SU-DHL-6 (cell line): ENCODE measurements at regions not wholly inside any gene's neighbourhood (a gene's known extent, or its start where the extent isn't known, plus 50 kb on each side); places are given as distances from the start of the nearest gene placed in this dataset.

Source experiments
- H2AFZ ChIP-seq: fragments of 200-600 bp; sonication (generic); 2 replicates; pipeline ENCODE4 v1.6.1; 2014; ENCODE audit warnings: low read depth, mild to moderate bottlenecking, moderate library complexity, mixed read lengths, antibody characterized with exemption, low read length; ENCODE audit not compliant: severe bottlenecking
- H3F3A ChIP-seq: fragments of 200-600 bp; shearing (Covaris generic); 2 replicates; pipeline ENCODE4 v1.6.0; 2016; ENCODE audit warnings: antibody characterized with exemption, mild to moderate bottlenecking; ENCODE audit not compliant: insufficient read depth
- H3K27ac ChIP-seq: fragments of 200-600 bp; sonication (generic); 2 replicates; pipeline ENCODE4 v1.5.1; 2016; ENCODE audit warnings: low read depth, mild to moderate bottlenecking, low read length, moderate library complexity, mixed read lengths
- H3K27me3 ChIP-seq: fragments of 200-600 bp; sonication (generic), shearing (Covaris generic); 2 replicates; pipeline ENCODE4 v1.6.0; 2014; ENCODE audit warnings: mild to moderate bottlenecking, low read length
- H3K36me3 ChIP-seq: fragments of 200-600 bp; sonication (generic); 2 replicates; pipeline ENCODE4 v1.6.1; 2014; ENCODE audit warnings: mild to moderate bottlenecking, low read length, mixed read lengths
- H3K4me2 ChIP-seq: fragments of 300-600, 200-600 bp; shearing (Covaris generic), sonication (generic); 2 replicates; pipeline ENCODE4 v1.6.0; 2014; ENCODE audit warnings: low read length, low read depth, mild to moderate bottlenecking; ENCODE audit not compliant: poor library complexity, severe bottlenecking
- H3K4me3 ChIP-seq: fragments of 200-600 bp; sonication (generic); 2 replicates; pipeline ENCODE4 v1.5.1; 2014; ENCODE audit warnings: antibody characterized with exemption, low read length, mild to moderate bottlenecking, mixed read lengths; ENCODE audit not compliant: insufficient read depth, poor library complexity, severe bottlenecking
- H3K79me2 ChIP-seq: fragments of 200-600 bp; sonication (generic); 2 replicates; pipeline ENCODE4 v1.6.1; 2014; ENCODE audit warnings: mild to moderate bottlenecking, low read length, moderate library complexity; ENCODE audit not compliant: insufficient read depth
- H3K9ac ChIP-seq: fragments of 200-600 bp; sonication (generic); 2 replicates; pipeline ENCODE4 v1.7.0; 2014; ENCODE audit warnings: mild to moderate bottlenecking, low read length
- H3K9me2 ChIP-seq: fragments of 200-600 bp; sonication (generic); replicated peaks from 2 replicates; pipeline ENCODE4 v1.6.1; 2014; ENCODE audit warnings: low read length; ENCODE audit not compliant: insufficient read depth
- H3K9me3 ChIP-seq: fragments of 200-600 bp; sonication (generic); 2 replicates; pipeline ENCODE4 v1.6.1; 2014; ENCODE audit warnings: low read length, mixed read lengths; ENCODE audit not compliant: insufficient read depth
- H4K20me1 ChIP-seq: fragments of 200-600 bp; sonication (generic); 2 replicates; pipeline ENCODE4 v1.6.1; 2014; ENCODE audit warnings: low read depth, mild to moderate bottlenecking, antibody characterized with exemption, low read length, moderate library complexity, mixed read lengths
- EZH2phosphoT487 ChIP-seq: fragments of 200-600 bp; sonication (generic), shearing (Covaris generic); conservative IDR thresholded peaks from 2 replicates; pipeline ENCODE4 v1.6.1; 2018; ENCODE audit warnings: mild to moderate bottlenecking, antibody characterized with exemption, low read length, moderate library complexity, mixed read lengths
- TF ChIP-seq, protein P1 (sequence below): fragments of 200-600 bp; sonication (generic); IDR thresholded peaks from one replicate; pipeline ENCODE4 v1.5.1; 2017; ENCODE audit warnings: antibody characterized with exemption, mild to moderate bottlenecking, low read length, moderate library complexity; ENCODE audit not compliant: insufficient read depth, poor library complexity, severe bottlenecking

DNA sequence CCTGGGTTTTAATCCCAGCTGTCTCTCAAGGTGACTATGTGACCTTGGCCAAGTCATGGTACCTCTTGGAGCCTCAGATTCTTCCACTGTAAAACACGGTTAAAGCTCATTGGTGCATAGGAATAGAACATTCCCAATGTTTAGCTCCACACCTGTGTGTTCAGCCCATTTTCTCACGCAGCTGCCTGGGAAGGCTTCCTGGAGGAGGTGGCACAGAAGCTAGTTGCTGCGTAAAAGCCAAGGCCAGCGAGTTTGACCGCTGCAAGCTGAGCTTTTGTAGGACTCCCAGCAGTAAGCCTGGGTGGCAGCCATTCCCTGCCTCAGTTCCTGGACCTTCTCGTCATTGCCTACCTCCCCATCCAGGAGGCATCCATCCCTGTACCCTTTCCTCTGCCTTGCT, 326.6 kb downstream of the RPS24 start:
- no peaks in the 10 kb centered on the region for H3F3A ChIP-seq
- H3K27ac ChIP-seq, result no peak overlapping the region
- H3K4me3 ChIP-seq, result no peak overlapping the region
- no peak overlapping the region for H3K9ac ChIP-seq
- H3K9me3 ChIP-seq, result no peaks in the 10 kb centered on the region
- no peaks in the 10 kb centered on the region for H3K9me2 ChIP-seq
- no peaks in the 10 kb centered on the region for H3K79me2 ChIP-seq
- no peaks in the 10 kb centered on the region for H3K27me3 ChIP-seq
- no peak for TF ChIP-seq EZH2phosphoT487
- TF ChIP-seq, protein P1, sequence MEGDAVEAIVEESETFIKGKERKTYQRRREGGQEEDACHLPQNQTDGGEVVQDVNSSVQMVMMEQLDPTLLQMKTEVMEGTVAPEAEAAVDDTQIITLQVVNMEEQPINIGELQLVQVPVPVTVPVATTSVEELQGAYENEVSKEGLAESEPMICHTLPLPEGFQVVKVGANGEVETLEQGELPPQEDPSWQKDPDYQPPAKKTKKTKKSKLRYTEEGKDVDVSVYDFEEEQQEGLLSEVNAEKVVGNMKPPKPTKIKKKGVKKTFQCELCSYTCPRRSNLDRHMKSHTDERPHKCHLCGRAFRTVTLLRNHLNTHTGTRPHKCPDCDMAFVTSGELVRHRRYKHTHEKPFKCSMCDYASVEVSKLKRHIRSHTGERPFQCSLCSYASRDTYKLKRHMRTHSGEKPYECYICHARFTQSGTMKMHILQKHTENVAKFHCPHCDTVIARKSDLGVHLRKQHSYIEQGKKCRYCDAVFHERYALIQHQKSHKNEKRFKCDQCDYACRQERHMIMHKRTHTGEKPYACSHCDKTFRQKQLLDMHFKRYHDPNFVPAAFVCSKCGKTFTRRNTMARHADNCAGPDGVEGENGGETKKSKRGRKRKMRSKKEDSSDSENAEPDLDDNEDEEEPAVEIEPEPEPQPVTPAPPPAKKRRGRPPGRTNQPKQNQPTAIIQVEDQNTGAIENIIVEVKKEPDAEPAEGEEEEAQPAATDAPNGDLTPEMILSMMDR, result no peak
- no peak overlapping the region for H3K4me2 ChIP-seq
- H3K36me3 ChIP-seq, result no peaks in the 10 kb centered on the region
- H4K20me1 ChIP-seq, result no peaks in the 10 kb centered on the region
- H2AFZ ChIP-seq, result no peak overlapping the region

GRCh38 chr10:78361031-78361430, 327.4 kb downstream of the RPS24 start:
- Histone ChIP-seq H3K9ac (no peak overlapping the region), H2AFZ (no peak overlapping the region), H3F3A (no peaks in the 10 kb centered on the region), H3K4me3 (no peak overlapping the region), H3K4me2 (no peak overlapping the region), H3K27me3 (no peaks in the 10 kb centered on the region), H3K79me2 (no peaks in the 10 kb centered on the region), H3K9me2 (no peaks in the 10 kb centered on the region), H3K9me3 (no peaks in the 10 kb centered on the region), H3K27ac (no peak overlapping the region), H3K36me3 (no peaks in the 10 kb centered on the region), H4K20me1 (no peaks in the 10 kb centered on the region)
- no peak for TF ChIP-seq EZH2phosphoT487
- TF ChIP-seq, protein P1, result no peak

DNA sequence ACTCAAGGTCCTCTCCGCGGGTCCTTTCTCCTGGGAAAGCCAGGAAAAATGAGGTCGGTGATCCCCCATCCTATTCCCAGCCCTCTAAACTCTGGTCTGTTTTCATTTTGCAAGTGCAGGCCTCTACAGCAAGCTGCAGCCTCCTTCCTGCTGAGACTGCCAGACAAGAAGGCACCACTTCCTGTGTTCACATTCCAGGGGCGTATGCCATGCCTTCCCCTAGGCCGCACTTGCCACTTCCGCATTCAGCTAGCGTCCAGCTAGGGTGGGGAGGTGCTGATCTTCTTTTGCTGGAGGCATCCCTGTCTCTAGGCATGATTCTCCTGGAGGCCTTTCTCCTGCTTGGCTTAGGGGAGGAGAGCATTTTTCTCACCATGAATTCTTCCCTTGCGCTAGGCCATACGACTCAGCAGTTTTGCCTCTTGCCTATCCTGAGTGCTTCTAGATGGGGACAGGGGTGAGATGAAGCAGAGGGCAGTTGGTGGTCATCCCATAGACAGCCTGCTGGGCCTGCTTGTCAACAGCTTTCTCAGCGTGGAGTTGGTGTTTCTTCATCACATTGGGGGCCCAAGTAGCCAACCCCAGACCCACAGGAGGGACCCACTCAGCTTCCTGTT, 328.9 kb downstream of the RPS24 start:
- no peak for TF ChIP-seq EZH2phosphoT487
- TF ChIP-seq, protein P1, result no peak
- no peak overlapping the region for H3K4me2 ChIP-seq
- no peaks in the 10 kb centered on the region for H3F3A ChIP-seq
- H3K9ac ChIP-seq, result no peak overlapping the region
- H3K27ac ChIP-seq, result no peak overlapping the region
- H3K79me2 ChIP-seq, result no peaks in the 10 kb centered on the region
- no peaks in the 10 kb centered on the region for H3K9me2 ChIP-seq
- H3K9me3 ChIP-seq, result no peaks in the 10 kb centered on the region
- H4K20me1 ChIP-seq, result no peaks in the 10 kb centered on the region
- H3K4me3 ChIP-seq, result no peak overlapping the region
- H2AFZ ChIP-seq, result no peak overlapping the region
- no peaks in the 10 kb centered on the region for H3K36me3 ChIP-seq
- H3K27me3 ChIP-seq, result no peaks in the 10 kb centered on the region
